GM04503 (cell line): ENCODE measurements at regions not wholly inside any gene's neighbourhood (a gene's known extent, or its start where the extent isn't known, plus 50 kb on each side); places are given as distances from the start of the nearest gene placed in this dataset.

ENCODE experiments used
- DNase-seq: peaks from one replicate; pipeline ENCODE4 v3.0.0-alpha.2; 2012; ENCODE audit warnings: low read depth

GRCh38 chr16:6280055-6280454 is 1052.6 kb upstream of the RBFOX1 start:
- no peak for DNase-seq

- DNase-seq = no peak
Observed at GRCh38 chr16:6279286-6279685, 1053.4 kb upstream of the RBFOX1 start.

- DNase-seq = no peak
Observed at GRCh38 chr16:6274351-6274750, 1058.3 kb upstream of the RBFOX1 start.

- DNase-seq = no peak
Observed at GRCh38 chr16:6267682-6268081, 1065.0 kb upstream of the RBFOX1 start.

- DNase-seq = no peak
Observed at GRCh38 chr16:6266703-6267102, 1065.9 kb upstream of the RBFOX1 start.

- no peak for DNase-seq
Observed at GRCh38 chr16:6265968-6266367, 1066.7 kb upstream of the RBFOX1 start.

- no peak for DNase-seq
Observed at GRCh38 chr16:6258056-6258455, 1074.6 kb upstream of the RBFOX1 start.

GRCh38 chr16:6252541-6252940 is 1080.1 kb upstream of the RBFOX1 start:
- no peak for DNase-seq

GRCh38 chr16:6250511-6250910 is 1082.1 kb upstream of the RBFOX1 start:
- no peak for DNase-seq

GRCh38 chr16:6249863-6250262 is 1082.8 kb upstream of the RBFOX1 start:
- no peak for DNase-seq

GRCh38 chr16:6248199-6248598 is 1084.4 kb upstream of the RBFOX1 start:
- DNase-seq = no peak

- DNase-seq = no peak
Observed at GRCh38 chr16:6247775-6248174, 1084.9 kb upstream of the RBFOX1 start.

- DNase-seq = no peak
Observed at GRCh38 chr16:6247150-6247549, 1085.5 kb upstream of the RBFOX1 start.

GRCh38 chr16:6246266-6246665 is 1086.4 kb upstream of the RBFOX1 start:
- no peak for DNase-seq

GRCh38 chr16:6232056-6232455 is 1100.6 kb upstream of the RBFOX1 start:
- no peak for DNase-seq

GRCh38 chr16:6231398-6231797 is 1101.2 kb upstream of the RBFOX1 start:
- no peak for DNase-seq

GRCh38 chr16:6229186-6229585 is 1103.5 kb upstream of the RBFOX1 start:
- no peak for DNase-seq

GRCh38 chr16:6218855-6219254 is 1113.8 kb upstream of the RBFOX1 start:
- DNase-seq = no peak

GRCh38 chr16:6216836-6217235 is 1115.8 kb upstream of the RBFOX1 start:
- no peak for DNase-seq

- DNase-seq = no peak
Observed at GRCh38 chr16:6211644-6212043, 1114.0 kb upstream of the EEF2KMT start.

GRCh38 chr16:6209355-6209930 is 1111.8 kb upstream of the EEF2KMT start:
- no peak for DNase-seq

- DNase-seq = no peak
Observed at GRCh38 chr16:6207580-6207979, 1110.0 kb upstream of the EEF2KMT start.

GRCh38 chr16:6207124-6207523 is 1109.5 kb upstream of the EEF2KMT start:
- DNase-seq = no peak

GRCh38 chr16:6206080-6206479 is 1108.5 kb upstream of the EEF2KMT start:
- DNase-seq = no peak

- DNase-seq = no peak
Observed at GRCh38 chr16:6204945-6205344, 1107.3 kb upstream of the EEF2KMT start.
